ENCODE measurements at regions not wholly inside any gene's neighbourhood (a gene's known extent, or its start where the extent isn't known, plus 50 kb on each side); places are given as distances from the start of the nearest gene placed in this dataset.

DNA sequence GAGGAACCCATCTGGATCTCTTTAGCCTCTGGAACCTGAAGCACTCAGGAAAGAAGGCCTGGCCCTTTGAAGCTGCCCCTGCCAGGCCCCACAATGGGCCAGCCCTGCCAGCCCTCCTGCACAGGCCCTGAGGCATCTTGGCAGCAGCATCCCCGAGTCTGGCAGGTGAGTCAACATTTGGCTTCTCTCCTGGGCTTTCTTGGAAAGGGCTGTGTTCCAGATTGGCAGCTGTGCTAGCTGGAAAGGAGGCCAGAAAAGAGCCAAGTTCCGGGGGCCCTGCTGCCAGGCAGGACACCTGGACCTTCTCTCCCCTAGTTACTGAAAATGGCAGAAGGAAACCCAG is 187.2 kb downstream of the SHQ1 start:
- no peak overlapping the region for H3K4me3 ChIP-seq (ENCODE audit: low read depth, low read length)
- TF ChIP-seq, protein P1, sequence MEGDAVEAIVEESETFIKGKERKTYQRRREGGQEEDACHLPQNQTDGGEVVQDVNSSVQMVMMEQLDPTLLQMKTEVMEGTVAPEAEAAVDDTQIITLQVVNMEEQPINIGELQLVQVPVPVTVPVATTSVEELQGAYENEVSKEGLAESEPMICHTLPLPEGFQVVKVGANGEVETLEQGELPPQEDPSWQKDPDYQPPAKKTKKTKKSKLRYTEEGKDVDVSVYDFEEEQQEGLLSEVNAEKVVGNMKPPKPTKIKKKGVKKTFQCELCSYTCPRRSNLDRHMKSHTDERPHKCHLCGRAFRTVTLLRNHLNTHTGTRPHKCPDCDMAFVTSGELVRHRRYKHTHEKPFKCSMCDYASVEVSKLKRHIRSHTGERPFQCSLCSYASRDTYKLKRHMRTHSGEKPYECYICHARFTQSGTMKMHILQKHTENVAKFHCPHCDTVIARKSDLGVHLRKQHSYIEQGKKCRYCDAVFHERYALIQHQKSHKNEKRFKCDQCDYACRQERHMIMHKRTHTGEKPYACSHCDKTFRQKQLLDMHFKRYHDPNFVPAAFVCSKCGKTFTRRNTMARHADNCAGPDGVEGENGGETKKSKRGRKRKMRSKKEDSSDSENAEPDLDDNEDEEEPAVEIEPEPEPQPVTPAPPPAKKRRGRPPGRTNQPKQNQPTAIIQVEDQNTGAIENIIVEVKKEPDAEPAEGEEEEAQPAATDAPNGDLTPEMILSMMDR (IDR thresholded peaks at IDR 0.05; ENCODE audit: borderline replicate concordance, insufficient read depth, low read depth, low read length) = no peak

- TF ChIP-seq, protein P1 (IDR thresholded peaks at IDR 0.05; ENCODE audit: borderline replicate concordance, insufficient read depth, low read depth, low read length) = no peak
- H3K4me3 ChIP-seq (ENCODE audit: low read depth, low read length) = no peak overlapping the region
Observed at GRCh38 chr3:72660270-72661114, 187.8 kb downstream of the SHQ1 start.

DNA sequence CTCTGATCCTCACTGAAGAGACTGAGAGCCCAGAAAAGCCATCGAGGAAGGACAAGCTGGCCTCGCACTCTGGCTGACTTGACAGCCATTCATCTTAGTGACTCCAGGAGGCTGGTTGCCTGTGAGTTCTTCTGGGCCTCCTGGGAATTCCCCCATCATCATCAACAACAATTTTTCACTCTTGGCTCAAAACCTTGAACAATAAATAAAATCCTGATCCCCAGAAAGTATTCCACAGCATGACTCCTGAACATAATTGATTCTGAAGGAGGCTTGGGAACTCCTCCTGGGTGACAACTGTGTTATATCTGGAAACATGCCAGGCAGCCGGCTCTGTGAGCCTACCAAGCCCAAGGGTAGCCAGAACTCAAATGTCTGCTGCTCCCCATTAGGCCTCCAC is 188.6 kb downstream of the SHQ1 start:
- TF ChIP-seq, protein P1 (IDR thresholded peaks at IDR 0.05; ENCODE audit: borderline replicate concordance, insufficient read depth, low read depth, low read length) = no peak
- H3K4me3 ChIP-seq (ENCODE audit: low read depth, low read length) = no peak overlapping the region

DNA sequence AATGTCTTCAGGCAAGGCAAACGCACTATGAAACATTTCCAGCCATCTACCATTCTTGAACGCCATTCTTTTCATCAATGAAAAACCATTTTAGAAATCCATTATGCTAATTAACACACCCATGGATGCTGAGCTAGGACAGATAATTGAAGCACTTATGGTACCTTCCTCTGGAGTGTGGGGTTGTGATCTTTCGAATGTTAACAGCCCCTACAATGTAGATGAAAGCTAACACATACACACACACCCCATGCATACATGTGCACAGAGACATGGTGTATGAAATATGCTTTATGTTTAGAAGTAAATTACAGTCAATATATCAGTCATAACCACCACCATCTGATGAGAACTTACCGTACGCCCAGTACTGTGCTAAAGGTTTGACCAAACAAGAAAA is 189.1 kb downstream of the SHQ1 start:
- TF ChIP-seq, protein P1 (IDR thresholded peaks at IDR 0.05; ENCODE audit: borderline replicate concordance, insufficient read depth, low read depth, low read length) = no peak
- no peak overlapping the region for H3K4me3 ChIP-seq (ENCODE audit: low read depth, low read length)

DNA sequence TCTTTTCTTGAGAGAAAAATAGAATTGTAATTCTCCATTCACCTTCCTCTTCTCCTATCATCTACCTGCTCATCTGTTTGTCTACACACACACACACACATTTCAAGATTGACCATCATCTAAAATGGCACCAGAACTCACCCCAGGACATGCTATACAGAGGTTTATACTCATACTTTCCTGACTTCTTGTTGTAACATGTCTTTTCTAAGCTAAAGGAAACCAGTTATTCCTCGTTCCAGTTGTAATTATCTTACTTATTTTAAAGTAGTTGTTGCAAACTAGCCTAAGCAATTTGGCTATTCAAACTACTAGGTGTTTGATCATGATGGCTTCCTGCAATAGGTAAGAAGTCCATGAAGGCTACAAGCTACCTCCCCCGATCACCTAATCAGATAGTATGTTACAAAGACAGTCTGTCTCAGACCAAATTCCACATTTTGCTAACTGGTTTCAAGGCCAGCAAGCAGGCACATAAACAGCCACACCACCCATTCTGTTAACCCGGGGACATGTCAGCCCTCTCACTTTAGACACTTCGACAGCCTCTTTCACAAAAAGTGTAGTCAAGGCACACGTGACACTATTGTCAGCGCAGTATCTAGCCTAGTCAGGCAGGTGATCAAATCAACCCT is 189.7 kb downstream of the SHQ1 start:
- H3K4me3 ChIP-seq (ENCODE audit: low read depth, low read length) = no peak overlapping the region
- TF ChIP-seq, protein P1 (IDR thresholded peaks at IDR 0.05; ENCODE audit: borderline replicate concordance, insufficient read depth, low read depth, low read length) = no peak

DNA sequence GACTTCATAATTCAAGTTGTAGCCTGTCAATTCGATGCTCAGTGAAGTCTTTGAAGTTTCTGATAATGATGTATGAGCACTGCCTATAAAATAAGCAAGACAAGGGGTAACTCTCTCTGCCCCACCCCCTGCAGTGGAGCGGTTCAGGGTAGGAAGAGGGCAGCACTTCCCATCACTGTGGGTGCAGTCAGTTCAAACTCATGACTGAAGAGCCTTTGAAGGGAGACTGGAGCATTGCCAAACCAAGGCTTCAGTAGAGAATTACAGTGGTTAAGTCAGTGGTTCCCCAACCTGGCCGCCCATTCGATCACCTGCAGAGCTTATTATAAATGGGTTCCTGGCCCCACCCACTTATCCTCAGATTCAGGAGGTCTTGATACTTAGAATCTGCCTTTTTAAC is 190.6 kb downstream of the SHQ1 start:
- TF ChIP-seq, protein P1 (IDR thresholded peaks at IDR 0.05; ENCODE audit: borderline replicate concordance, insufficient read depth, low read depth, low read length) = no peak
- no peak overlapping the region for H3K4me3 ChIP-seq (ENCODE audit: low read depth, low read length)

DNA sequence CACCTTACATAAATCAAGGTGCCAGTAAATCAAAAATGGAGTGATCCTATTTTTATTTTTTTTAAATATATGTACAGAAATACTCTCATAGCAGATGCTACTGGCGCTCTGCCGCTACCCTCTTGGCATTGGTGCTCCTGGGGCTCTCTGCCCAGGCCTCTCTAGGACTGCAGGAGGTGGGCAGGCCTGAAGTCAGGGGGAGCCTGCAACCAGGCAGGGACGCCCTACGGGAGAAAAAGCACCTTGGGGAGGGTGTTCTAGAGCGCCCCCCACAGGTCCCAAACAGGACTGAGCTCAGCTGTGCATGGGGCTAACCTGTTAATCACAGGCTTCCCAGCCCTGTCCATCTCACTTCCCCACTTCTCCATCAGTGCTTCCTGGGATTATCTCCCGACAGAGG is 192.5 kb downstream of the SHQ1 start:
- TF ChIP-seq, protein P1 (IDR thresholded peaks at IDR 0.05; ENCODE audit: borderline replicate concordance, insufficient read depth, low read depth, low read length) = peak; percentile 37; the same call in 1 of the 2 replicates
- H3K4me3 ChIP-seq (ENCODE audit: low read depth, low read length) = no peak overlapping the region

Data from GM12875 (cell line).